ENCODE measurements at regions not wholly inside any gene's neighbourhood (a gene's known extent, or its start where the extent isn't known, plus 50 kb on each side); places are given as distances from the start of the nearest gene placed in this dataset.
"Not testable (repeated sequence)": the region's sequence is repeated elsewhere in the genome, so short reads cannot be mapped to it uniquely, and the experiment has no call there.

DNA sequence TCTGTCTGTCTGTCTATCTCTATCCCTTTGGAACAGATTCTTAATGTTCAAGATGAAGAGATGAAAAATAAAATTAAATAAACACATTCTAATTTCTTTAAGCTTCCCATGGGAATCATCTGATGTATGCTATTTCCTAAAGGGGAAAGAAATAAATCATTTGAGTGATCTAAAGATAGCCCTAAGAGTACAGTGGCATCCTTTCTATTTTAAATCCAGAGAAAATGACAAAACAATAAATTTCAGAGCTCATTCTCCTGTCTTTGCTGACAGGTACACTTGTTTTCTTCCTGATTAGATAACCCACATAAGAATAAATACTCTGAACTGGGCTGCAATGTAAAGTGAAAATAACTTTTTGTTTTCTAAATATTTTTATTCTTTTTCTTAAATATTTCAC is 550.4 kb downstream of the JRKL start:
- no peak for DNase-seq

DNA sequence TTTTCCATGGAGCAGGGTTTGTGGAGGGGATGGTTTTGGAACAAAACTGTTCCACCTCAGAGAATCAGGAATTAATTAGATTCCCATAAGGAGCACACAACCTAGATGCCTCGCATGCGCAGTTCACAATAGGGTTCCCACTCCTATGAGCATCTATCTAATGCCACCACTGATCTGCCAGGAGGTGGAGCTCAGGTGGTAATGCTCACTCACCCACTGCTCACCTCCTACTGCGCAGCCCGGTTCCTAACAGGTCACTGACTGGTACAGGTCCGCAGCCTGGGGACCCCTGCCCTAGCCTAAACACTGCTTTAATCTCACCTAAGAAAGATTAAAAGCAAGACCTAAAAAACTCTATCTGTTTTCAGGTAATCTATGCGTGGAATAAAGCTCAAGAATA is 553.0 kb downstream of the JRKL start:
- DNase-seq, result no peak

DNA sequence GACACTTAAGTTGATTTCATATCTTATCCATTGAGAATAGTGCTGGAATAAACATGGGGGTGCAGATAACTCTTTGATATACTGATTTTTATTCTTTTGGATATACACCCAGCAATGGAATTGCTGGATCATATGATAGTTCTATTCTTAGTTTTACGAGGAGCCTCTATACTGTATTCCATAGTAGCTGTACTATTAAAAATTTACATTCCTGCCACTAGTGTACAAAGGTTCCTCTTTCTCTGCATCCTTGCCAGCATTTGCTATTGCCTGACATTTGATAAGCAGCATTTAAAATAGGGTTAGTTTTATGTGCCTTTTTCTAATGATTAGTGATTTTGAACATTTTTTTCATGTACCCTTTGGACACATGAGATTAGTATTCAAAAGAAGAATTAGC is 554.2 kb downstream of the JRKL start:
- no peak for DNase-seq

DNA sequence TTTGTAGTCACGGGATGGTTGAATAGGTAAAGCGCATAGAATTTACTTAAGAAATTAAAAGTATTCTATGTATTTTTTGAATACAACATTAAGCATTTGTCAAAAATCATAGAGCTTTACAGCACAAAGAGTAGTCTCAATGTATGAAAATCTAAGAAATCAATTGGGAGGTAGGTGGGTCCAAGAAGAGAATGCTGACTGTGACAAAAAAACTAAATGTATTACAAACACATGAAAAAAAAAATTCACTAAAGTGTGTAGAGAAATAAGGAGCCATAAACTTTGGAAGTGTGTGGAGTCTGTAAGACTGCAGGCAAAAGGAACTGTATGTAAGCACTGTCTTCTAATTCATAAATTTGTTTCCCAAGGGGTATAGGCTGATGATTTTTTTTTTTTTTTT is 558.3 kb downstream of the JRKL start:
- DNase-seq, result no peak

DNA sequence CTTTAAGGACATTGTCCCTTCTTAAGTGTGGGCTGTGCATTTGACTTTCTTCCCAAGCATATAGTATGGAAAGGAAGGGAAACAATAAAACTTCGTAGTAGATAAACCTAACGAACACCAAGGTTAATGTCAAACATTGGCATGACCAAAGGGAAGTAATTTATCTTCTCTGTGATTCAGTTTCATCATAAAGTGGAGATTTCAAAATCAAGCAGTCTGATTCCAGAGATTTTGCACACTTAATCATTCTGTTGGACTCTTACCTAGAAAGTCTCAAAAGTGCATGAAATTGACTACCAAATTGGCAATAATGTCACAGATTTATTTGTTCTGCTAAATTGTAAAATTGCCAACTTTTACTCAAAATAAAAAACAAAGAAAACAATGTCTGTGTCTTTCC is 559.7 kb downstream of the JRKL start:
- no peak for DNase-seq

DNA sequence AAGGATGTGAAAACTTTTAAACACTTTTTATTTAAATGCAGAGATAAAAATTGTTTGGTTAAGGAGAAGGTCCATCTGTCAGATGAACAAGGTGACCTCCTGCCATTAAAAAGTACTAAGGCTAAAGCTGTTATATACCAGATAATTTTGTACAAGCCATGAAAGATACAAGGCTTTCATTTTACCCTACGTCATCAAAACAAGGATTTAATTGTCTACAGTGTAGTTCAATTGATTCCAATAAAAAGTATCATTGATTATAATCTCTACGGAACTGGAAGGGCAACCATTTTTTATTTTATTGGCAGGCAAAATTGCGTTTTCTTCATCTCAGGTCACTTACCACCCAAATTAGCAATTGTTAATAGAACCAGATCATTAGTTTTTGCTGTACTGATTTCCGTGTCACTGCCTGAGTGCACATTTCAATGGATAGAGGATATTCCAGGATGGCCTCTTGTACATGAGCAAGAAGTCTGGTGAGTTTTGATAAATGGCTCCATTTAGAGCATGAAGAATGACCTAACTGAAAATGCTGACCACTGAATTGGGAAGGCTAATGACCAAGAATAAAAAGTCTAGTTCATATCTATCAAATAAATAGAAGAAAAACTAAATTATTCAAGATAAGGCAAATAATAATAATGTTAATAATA is 564.9 kb downstream of the JRKL start:
- DNase-seq, result no peak

DNA sequence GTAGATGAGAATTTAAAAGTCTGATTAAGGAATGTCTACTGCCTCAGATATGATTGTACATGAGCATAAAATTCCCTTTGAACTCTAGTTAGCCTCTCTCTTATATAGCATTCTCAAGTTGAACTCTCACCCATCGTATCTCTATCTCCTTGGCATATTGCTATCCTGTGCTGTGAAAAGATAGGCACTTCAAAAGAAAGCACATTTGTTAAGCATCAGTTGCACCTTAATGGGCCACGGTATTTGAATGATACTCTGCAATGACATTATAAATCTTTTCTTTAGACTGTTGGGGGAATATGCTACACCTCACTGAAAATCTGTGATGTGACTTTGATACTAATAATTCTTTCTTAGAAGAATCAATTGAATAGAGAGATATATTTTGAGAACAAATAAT is 570.7 kb downstream of the JRKL start:
- DNase-seq, result no peak

DNA sequence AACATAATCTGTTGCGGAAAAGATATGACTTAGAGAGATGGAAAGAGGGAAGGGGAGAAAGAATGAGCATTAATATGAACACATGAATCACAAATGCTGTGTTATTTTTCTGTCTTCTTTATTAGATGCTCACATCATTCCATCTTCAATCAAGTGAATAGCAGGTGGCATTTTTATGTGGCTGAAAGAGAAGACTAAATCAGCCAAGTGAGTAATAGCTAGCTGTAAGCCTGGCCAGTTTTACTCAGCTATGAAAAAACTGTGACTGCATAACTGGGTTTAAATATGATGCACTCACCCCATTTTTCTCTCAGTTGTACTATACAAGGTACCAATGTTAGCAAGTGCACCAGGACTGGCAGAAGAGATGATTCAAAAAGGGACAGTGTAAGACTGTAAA is 571.1 kb downstream of the JRKL start:
- no peak for DNase-seq

DNA sequence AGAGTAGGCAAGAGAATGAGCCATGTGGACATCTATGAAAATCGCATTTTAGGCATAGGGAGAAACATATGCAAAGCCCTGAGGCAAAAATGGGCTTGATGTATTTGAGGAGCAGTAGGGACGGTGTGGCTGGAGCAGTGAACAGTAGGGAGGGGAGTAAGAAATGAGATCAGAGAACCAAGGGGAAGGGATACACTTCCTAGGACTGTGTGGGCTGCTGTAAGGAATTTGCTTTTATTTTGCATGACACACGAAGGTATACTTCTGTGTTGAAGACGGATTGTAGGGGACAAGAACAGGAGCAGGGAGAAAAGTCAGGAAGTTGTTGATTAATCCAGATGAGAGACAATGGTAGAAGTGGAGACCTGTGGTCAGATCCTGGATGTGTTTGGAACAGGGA is 572.1 kb downstream of the JRKL start:
- no peak for DNase-seq

DNA sequence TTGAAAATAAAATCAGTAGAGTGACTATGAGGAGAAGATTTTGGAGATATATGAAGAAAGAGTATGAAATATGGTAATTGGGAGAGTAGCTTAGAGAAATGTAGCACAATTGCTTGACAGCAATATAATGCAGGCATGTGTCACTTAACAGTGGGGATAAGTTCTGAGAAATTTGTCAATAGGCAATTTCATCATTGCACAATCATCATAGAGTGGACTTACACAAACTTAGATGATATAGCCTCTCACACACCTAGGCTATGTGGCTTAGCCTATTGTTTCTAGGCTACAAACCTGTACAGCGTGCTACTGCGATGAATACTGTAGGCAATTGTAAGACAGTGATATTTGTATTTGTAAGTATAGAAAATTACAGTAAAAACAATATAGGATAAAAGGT is 573.6 kb downstream of the JRKL start:
- no peak for DNase-seq

DNA sequence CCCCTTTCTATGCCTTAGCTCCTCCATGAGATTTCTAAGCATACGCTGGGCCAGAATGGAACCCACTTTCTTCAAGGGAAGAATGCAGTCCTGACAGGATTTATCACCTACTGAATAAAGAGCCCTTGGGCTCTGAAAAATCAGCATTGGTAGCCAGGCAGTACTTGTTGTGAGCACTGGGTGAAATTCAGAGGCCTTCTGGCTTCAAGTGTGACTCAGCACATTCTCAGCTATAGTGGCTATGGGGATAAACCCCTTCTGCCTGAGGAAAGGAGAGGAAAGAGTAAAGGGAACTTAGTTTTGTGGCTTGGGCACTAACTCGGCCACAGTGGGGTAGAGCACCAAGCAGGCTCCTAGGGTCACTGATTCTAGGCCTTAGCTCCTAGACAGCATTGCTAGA is 574.8 kb downstream of the JRKL start:
- no peak for DNase-seq

DNA sequence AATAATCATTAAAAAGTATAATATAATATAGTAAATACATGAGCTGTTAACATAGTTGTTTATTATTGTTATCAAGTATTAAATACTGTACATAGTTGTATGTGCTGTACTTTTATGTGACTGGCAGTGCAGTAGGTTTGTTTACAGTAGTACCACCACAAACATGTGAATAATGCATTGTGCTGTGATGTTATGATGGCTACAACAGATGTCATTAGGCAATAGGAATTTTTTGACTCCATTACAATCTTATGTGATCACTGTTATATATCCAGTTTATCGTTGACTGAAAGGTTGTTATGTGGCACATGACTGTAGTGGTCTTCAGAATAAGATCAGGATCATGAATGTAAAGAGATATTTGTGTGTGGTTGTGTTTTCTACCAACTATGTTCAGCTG is 577.8 kb downstream of the JRKL start:
- no peak for DNase-seq

DNA sequence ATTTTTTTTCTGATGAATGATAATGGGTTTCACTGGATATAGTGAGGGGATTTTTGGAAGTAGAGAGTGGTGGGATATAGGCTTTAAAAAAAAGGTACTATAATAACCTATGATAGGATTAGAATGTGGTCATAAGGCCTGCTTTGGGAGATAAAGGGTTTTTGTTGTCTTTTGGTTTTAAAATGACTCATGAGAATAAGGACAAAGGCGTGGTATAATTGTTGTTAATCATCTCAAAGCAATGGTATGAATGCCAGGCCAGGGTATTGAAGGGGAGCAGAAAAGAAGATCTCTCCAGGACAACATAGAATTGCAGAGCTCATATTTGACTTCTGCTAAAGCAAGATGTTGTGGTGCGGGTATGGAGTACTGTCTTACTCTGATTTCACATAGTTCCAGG is 579.4 kb downstream of the JRKL start:
- no peak for DNase-seq

DNA sequence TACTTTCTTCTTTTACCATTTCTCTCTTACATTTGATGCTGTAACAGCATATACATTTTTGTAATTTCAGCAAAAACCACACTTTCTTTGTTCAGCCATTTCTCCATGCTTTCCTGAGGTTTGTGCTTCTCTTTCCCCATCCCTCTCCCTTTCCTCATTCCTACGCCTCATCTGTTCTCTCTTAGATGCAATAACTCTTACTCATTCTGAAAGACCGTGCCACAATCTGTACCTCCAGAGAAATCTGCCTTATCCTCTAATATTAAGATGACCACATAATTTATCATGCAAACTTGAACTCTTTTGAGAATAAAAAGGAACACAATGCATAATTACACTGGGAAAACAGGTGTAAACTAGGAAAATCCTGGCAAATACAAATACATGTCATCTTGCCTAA is 588.9 kb downstream of the JRKL start:
- DNase-seq, result no peak

DNA sequence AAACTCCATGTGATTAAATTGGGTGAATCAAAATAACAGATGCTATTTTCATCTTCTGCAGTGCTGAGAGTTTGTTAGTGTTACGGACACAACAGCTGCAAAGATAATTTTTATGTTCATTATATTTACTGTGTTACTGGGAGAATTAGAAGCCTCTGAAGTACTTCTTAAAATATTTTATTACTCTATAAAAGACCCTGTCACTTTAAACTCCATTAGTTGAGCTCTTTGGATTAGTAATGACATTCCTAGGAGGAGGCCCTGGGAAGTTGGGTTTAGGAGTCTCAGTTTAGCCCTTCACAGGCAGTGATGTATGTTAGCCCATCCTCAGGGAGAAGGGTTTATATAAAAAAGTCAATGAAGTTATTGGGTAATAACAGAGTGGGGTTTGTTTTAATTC is 596.7 kb downstream of the JRKL start:
- DNase-seq, result no peak

DNA sequence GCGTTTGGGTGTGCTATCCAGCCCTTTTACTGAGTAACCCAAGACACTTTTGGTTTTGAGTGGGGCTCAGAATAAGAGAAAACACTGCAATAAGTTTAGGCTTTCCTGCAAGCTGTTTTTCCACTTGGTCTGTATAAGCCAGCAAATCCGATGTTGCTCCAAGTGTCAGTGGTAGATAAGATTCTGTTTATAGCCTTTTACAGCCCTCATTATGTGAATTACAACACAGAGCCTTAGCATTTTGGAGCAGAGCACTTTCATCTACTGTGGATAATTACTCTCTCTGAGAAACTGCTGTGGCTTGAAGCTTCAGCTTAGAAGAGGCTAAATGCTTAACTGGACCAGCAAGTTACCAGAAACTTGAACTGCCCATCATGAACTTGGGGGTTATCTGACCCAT is 601.1 kb downstream of the JRKL start:
- DNase-seq, result no peak

DNA sequence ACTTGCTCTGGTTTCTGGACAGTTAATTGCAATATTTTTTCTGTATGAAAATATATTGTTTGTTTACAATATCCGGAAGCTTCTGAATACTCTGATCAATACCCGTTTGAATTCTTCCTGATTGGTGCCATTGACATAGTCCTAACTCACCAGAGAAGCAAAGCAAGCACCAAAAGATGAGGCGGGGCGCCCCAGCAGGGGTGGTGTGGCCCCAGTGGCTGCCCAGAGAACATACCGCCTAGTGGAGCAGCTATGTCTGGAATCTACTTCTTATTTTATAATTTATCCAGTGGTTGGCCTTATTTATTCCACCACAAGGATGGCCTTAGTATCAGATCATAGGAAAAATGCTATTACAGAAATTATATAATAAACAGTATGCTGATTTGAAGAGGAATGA is 610.7 kb downstream of the JRKL start:
- no peak for DNase-seq

DNA sequence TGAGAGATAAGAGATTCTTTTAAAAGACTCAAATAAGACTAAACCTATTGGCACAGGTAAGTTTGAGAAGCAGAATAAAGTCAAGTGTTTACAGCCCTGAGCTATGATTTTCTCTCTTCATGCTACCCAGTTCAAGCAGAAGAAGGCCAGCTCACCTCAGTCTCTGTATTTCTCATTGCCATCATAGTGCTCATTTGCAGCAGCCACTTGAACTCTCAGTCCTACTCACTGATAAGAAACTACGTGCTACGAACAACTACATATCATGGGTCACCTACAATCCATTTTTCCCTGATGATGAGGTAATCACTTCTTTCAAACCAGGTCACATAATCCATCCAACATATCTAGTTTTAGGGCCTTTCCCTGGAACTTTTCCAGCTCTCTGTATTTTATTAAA is 617.5 kb downstream of the JRKL start:
- DNase-seq, result no peak

DNA sequence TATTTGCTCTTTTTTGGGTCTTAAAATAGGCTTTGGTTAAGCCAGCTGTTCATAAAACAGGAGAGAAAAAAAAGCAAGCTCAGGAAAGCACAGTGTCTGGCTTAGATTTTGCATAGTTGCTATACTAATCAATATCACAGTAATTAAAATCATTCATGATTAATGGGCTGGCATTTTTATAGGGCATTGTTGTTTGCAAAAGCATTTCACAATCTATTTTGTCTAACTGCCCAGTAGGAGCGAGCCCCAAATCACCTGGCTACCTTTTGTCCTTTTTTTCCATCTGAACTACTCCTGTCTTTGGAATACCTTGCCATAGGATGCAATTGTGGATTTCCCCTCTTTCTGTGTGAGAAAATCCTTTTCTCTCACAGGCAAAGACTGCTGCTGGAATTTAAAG is 619.8 kb downstream of the JRKL start:
- DNase-seq, result no peak

DNA sequence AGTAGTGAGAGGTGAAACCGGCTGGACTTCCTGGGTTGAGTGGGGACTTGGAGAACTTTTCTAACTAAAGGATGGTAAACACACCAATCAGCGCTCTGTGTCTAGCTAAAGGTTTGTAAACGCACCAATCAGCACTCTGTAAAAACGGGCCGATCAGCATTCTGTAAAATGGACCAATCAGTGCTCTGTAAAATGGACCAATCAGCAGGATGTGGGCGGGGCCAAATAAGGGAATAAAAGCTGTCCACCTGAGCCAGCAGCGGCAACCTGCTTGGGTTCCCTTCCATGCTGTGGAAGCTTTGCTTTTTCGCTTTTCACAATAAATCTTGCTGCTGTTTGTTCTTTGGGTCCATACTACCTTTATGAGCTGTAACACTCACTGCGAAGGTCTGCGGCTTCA is 621.2 kb downstream of the JRKL start:
- not testable (repeated sequence) for DNase-seq

DNA sequence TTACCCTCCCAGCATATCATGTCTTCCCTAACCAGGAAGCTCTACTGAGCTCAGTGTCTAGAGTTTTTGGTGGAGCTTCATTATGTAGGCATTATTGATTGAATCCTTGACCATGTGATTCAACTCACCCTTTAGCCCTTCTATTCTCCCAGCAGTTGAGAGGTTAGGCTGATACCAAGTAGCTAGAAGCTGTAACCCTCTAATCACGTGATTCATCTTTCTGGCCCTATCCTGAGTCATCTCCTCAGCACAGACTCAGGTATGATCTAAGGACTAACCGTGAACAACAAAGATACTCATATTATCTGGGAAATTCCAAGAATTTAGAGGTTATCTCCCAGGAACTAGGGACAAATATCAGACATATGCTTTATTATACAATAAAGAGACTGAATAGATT is 625.5 kb downstream of the JRKL start:
- no peak for DNase-seq

DNA sequence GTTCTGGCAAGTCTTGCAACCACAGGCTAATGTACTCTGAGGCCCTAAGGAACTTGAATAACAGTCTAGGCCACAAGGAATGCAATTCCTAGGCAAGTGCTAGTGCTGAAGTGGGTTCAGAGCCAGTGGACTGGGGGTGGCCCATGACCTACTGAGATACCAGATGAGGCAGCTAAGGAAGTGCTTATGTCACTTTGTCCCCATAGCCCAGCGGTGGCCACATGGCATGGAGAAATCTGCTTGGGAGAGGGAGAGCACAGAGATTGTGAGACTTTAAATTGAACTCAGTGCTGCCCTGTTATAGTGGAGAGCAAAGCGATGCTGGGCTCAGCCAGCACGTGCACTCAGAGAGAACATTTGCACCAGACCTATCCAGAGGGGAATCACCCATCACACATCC is 629.5 kb downstream of the JRKL start:
- no peak for DNase-seq

DNA sequence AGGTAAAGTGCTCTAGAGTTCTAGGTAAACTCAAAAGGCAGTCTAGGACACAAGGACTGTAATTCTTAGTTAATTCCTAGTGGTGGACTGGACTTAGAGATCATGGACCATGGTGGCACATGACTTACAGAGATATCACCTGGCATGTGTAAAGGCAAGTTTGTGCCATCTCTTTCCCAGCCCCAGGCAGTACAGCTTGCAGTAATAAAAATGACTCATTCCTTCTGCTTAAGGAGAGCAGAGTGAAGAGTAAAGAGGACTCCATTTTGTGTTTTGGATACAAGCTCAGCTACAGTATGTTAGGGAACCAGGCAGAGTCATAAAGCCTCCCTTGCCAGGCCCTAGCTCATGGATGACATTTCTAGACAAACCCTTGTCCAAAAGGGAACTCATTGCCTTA is 629.9 kb downstream of the JRKL start:
- DNase-seq, result no peak

DNA sequence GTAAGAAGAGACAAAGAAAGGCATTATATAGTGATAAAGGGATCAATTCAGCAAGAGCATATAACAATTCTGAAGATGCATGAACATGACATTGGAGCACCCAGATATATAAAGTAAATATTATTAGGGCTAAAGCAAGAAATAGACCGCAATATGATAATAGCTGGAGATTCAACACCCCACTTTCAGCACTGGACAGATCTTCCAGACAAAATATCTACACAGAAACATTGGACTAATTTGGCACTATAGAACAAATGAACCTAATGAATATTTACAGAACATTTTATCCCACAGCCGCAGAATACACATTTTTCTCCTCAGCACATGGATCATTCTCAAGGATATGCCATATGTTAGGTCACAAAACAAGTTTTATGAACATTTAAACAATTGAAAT is 633.1 kb downstream of the JRKL start:
- no peak for DNase-seq

DNA sequence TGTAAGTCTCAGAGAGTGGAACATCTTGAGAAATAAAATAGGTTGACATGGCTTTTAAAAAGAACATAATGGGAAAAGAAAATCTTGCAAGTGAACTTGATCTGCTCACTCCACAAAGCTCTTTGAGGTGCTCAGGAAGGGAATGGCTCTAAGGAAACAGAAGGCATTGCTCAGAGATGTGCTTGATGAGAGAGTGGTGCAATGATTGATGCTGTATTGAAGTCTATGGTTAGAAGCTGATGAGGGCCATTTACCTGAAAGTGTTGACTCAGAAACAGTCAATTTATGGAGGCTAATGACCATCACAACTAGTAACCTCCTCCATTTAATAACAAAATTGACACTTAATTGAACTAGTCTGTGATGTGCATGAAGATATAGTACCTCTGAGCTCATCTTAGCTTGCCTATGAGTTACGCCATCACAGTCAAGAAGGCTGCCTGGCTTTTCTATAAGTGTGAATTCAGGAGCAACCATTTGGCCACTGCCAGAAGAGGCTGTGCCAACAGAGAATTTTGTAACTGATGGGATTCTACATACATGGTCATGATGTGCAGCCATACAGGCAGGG is 639.1 kb downstream of the JRKL start:
- DNase-seq, result no peak

DNA sequence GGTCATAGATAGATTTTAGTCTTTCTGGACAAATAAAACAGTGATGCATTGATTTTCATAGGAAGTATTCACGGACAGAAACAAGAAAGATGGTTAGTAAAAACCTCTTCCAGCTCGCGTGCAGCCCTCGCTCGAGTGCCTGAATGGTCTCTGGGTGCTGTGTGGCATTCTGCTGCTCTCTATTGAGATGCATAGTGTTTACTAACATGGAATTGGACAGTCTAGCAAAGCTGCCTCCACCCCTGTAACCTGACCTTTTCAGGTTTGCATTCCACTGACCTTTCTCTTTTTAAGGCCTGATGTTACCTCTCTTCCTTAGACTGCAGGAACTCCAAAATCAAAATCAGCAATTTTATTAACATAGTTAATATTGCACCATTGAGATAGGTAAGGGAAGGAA is 643.4 kb downstream of the JRKL start:
- no peak for DNase-seq
